NCI-H1105 (cell line): ENCODE measurements at regions not wholly inside any gene's neighbourhood (a gene's known extent, or its start where the extent isn't known, plus 50 kb on each side); places are given as distances from the start of the nearest gene placed in this dataset.

Experiments
- DNase-seq: peaks from one replicate; lab custom pipeline; 2025; lab: John Stamatoyannopoulos, UW

DNA sequence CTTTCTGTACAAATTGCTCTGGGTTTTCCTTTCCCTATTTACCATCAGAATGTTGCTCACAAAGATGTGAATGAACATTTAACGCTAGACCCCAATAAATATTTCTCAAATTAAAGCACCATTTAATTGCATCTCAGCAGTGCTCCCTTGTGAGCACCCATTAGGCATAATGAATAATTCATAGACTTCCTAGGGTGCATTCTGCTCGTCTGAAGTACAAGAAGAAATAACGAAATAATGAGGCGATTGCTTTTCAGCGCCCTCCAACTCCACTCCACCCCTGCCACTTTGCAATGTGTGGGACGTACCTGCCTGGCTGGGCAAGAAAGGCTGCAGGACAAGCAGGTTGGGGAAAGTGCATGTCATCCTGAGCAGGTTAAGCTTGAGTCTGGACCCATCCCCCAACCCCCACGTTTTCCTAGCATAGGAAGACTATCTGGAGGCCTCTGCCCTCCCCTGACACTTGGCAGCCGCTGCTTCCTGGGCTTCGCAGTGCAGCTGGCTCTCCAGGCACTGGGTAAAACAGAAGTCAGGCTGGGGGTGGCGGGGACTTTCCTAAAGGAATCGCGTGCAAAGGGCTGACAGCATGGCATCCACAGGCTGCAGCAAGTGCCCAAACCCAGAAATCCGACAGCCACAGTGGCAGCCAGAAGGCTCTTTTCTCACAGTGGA lies 253.7 kb downstream of the DUSP6 start:
- peak; percentile 90 for DNase-seq

DNA sequence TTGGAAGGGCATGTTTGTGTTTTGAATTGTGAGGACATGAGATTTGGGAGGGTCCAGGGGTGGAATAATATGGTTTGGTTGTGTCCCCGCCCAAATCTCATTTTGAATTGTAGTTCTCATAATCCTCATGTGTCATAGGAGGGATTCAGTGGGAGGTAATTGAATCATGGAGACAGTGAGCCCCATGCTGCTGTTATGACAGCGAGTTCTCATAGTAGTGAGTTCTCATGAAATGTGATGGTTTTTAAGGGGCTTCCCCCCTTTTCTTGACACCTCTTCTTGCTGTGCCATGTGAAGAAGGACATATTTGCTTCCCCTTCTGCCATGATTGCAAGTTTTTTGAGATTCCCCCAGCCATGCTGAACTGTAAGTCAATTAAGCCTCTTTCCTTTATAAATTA lies 260.0 kb downstream of the DUSP6 start:
- DNase-seq, result no peak

DNA sequence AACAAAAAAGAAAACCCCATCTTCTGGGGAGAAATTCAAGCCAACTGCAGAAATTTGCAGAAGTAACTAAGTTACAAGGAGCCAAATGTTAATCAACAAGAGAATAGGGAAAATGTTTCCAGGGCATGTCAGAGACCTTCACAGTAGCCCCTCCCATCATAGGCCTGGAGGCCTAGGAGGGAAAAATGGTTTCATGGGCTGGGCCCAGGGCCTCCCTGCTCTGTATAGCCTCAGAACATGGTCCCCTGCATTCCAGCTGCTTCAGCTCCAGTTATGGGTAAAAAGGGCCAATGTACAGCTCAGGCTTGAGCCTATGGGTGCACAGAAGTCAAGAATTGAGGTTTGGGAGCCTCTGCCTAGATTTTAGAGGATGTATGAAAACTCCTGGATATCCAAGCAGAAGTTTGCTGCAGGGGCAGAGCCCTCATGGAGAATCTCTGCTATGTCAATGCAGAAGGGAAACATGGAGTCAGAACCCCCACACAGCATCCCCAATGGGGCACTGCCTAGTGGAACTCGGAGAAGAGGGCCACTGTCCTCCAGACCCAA lies 260.9 kb downstream of the DUSP6 start:
- no peak for DNase-seq

DNA sequence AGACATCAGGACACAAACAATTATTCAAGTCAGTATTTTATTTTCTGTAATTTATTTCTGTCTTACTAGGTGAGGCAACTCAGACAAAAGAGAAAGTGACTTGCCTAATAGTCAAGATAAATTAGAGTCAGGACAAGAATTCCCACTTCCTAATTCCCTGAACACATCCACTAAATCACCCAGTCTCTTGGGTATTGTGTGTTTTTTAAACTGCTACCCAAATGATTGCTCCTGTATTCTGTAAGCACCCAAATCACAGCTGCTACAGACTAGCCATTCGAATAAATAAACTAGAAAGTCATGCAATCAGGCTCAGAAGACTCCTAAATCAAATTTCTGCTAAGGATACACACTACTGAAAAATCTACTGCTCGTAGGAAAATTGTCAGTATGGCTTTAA lies 263.0 kb downstream of the DUSP6 start:
- DNase-seq, result no peak

DNA sequence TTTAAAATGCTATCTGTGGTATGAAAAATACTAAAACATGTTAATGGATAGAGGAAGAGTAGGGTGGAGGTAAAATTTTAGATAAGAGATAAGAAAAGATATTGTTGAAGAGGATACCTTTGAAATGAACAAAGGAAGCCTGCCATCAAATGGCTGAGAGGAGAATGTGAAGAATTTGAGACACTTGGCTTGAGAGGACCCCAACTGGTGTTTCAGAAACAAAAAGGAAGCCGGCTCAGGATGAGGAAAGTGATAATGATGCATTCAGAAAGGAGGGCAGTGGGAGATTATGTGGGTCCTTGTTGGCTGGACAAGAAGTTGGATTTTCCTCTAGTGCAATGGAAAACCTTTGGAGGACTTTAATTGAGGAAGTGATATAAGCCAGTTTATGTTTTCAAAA lies 264.4 kb downstream of the DUSP6 start:
- DNase-seq, result no peak

DNA sequence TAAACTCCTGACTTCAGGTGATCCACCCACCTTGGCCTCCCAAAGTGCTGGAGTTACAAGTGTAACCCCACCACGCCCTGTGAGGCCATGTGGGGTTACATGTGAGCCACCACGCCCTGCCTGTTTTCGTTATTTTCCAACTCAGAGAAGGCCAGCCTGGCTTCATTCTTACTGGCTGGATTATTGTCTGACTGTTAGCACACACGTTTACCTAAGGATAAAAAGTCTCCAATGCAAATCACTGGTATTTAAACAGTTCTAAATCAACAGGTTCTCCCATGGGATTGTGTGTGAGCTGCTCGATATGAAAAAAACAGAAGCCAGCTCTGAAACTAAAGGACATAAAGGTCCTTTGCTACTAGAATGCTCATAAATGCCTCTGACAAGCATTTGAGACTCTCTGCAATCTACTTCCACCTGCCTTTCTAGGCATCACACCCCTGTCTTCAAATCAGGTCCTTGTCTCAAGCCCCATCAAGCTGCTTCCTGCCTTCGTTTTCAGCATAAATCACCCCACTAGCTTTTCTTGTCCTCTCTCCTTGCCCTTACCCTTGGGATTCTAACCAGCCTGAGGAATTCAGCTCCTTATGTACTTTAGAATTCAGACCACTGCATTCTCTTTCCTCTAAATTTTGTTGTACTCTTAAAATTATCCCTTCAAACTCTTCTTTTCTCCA lies 265.0 kb downstream of the DUSP6 start:
- no peak for DNase-seq

DNA sequence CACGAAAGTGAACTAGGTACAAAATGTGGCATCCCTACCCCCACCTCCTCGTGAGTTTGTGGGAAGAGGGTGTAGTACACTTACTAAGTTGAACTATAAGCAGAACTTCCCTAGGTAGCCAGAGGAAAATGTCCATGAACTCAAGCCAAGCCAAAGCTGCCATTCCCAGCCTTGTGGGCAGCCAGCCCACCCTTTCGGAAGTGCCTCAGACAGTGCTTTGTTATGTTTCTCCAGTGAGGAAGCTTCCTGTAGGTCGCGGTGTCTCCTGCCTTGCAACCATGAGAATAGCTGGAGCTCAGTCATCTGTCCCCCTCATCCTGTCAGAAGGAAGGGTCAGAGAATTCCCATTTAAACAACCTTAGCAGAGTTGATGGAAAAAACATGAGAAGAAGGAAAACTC lies 266.9 kb downstream of the DUSP6 start:
- DNase-seq, result no peak

DNA sequence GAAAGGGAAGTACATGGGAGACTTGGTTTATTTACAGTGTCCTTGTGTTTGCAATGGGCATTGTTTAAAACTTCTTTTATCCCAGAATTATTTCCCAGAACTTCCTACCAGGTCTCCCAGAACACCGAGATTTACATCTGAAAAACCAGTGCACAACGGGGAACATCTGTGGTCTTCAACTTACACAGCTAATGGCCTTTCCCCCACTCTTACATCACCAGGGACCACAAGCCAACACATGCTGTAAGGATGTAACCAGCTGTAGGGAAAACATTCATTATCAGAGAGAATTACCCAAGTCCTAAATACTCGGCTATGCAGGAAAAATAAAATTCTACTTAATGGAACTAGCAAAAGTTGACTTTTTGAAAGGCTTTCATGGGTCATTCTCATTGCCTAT lies 267.6 kb downstream of the DUSP6 start:
- DNase-seq, result no peak

DNA sequence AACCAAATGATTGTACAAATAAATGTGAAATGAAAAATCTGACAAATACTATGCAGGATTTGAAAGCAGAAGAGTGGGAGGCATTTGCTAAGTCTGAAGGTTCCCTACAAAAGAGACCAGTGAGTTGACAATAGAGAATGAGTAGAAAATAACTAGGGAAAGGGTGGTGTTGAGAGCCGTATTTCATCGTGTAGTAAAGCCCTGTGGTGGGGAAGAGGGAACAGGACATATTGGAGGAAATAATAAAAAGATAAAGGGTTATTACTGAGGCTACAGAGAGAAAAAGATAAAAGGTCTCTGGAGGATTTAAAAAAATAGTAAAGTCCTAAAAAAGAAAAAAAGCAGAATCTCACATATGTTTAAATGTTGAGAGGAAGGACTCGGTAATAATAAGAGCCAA lies 268.8 kb downstream of the DUSP6 start:
- no peak for DNase-seq

DNA sequence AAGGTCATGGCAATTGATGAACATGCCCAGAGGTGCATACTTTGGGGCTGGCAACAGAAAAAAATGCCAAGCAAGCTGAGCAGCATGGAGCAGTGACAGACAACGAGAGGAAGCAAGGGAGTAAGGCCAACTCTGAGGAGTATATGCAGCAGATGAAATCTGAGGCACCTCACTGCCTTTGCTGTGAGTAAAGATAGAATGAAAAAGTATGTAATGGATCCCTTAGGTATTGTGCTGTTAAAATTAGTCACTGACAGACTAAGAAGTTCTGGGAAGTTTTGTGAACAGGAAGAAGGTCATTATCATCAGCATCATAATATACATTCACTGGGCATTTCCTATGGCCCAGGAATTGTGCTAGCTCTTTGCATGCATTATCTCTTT lies 269.9 kb downstream of the DUSP6 start:
- no peak for DNase-seq

DNA sequence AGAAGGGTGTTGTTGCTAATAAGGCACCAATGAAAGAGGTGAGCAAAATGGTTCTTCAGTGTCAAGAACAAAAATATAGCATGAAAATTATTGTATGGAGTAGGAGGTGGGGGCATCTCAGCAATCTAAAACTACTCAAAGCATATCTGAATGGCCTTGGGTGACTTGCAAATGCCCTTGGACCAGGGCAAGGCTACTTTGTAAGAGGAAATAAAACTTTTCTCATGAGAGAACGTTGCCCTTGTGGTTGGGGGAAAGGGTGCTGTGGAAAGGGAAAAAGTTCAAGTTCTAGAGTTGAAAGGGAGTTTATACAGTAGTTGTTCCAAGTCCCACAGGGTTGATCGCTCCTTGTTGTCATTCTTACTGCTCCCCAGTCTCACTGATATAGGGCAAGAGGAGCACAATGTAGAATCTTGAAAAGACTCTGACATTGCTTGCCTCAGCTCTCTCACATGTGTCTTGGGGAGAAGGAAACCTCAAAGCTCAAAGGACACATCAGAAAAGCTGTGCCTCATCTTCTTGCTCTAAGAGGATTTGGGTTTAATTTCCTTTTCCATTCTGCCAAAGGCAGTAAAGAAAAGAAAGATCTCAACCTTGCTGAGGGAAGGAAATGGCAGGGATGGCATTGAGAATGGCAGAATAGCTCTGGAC lies 270.5 kb downstream of the DUSP6 start:
- no peak for DNase-seq

DNA sequence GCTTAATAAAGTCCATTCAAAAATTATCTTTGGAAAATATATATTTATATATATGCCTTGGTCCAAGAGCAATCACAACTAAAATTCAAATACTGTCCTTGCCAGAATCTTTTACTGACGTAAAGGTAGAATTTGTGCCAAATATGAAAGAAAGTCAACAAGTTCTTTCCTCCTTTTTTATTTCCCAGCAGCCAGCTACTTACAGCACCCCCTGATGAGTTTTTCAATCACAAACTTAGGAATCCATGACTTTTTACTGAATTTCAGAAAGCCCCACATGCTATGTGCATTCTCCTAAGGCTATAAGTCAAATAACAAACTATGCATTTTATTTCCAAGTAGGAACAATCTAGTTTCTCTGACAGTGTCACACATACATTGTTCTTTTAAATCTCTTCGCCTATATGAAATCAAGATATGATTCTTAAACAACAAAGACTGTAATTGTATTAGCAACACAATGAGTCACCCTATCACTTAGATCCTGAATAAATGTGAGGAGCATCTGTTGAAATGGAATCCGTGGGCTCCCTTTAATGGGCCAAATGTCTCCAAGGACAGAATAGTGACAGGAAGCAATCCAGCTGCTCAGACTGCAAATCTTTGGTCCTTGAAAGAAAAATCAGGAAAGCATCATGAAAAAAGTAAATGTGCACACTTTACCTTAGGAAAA lies 271.4 kb downstream of the DUSP6 start:
- no peak for DNase-seq

DNA sequence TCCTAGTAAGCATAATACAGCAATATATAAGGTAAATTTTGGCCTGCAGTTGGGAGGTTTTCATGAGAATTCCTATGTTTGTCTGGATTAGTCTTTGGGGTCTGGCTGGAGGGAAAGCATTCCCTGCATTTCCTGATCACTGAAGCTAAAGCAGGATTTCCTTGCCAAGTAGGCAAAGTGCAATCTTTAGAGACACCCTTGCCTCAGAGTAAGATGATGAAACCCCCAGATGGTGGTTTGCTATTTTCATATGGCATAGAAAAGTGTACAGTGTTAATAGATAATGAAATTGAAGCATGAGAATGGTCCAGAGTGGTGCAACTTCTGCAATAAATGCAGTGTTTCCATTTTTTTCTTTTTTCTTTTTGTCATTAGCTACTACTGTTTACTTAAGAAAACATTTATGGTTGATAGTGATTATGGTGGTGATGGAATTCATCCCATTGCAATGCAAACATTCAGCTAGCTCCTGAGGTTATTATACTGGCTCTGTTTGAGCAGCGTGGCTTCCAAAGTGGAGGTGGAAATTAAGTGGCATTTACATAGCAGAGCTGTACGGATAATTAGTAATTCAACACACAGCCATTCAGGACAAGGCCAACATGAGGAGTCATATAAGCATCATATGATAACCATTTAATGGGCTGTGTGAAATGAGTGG lies 276.3 kb downstream of the DUSP6 start:
- DNase-seq, result no peak

DNA sequence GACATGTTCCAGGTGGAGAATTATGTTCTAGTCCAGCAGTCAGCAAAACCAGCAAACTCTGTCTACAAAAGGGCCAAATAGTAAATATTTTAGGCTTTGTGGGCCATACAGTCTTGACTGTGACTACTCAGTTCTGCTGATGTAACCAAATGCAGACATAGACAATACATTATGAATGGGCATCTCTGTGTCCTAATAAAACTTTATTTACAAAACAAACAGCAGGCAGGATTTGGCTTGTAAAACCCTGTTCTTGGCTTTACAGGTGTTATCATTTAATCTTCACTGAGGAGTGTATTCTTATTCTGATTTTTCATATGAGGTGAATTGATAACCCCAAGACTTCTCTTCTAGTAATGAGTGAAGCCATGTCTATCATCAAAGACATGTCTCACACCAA lies 278.6 kb downstream of the DUSP6 start:
- DNase-seq, result no peak

DNA sequence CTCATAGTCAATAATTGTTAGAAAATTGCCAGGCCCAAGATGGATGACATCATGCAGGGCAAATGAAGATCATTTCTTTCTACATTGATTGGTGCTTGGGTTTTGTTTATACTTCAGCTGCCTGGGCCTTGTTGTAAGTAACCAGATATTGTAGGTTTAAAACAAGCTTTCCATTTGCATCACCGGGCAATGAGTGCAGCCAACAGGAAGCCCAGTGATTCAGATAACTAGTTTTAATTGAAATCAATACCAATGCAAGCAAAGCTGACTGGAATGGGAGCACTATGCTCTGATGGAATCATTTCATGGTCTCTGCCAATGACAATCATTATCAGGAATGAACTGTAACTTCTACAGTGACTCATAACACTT lies 279.3 kb downstream of the DUSP6 start:
- no peak for DNase-seq

DNA sequence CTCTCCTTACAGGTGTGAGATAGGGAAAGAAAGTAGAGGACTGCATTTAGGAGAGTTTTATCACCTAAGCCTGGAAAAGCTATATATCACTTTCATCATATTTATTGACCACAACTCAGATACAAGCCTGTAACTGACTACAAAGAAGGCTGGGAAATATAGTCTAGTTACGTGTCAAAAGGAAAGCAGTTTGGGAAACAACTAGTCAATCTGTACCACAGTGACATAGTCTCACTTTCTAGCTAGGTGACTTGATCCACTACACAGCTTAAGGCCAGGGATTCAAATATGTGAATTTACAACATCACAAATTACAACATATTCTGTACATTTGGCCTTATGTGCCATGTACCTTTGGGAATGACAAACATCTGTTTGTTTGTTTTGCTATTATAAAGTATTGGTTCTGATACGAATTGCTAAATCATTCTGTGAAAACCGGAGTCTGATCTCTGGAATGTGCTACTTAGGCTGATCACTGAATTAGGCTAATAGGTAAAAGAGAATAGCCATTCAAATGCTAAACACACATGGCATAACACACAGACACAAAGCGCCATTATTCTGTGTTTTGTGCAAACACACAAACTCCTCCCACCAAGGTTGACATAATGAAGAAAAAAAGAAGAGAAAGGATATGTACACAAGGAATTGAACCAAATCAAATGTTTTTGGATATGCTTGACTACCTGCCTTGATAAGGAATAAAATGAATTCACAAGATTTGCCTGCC lies 279.8 kb downstream of the DUSP6 start:
- DNase-seq, result no peak

DNA sequence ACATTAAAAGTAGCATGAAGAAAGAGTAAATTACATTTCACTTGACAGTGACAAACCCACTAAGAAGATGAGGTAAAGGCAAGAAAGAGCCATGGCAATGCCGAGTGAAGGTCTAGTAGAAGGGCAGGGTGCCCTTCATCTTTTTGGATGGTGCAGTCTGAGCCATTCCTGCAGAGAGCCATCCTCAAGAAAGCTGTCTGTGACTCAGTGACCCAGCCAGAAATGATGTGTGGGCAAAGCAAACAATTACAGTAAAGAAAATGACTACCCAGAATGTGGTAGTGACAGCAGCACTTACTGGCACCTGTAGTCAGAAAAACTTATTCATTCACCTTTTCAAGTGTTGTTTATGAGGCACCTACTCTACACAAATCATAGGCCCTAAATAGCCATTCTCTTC lies 281.7 kb downstream of the DUSP6 start:
- no peak for DNase-seq

DNA sequence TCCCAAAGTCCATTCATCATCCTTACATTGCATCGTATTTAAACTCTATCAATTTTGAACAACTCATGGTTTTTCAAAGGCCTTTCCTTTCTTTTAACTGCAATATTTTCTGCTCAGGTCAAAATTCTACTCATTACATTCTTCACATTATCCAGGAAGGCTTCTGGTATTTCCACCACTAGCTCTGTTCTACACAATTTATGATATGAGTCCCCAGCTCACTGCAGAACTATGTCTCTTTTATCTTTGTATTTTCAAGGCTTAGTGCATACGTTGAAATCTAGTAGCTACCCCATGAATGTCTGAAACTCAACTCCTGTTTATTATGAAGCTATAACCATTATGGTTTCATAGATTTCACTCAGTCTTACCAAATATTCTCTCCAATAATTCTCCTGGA lies 282.9 kb downstream of the DUSP6 start:
- DNase-seq, result no peak

DNA sequence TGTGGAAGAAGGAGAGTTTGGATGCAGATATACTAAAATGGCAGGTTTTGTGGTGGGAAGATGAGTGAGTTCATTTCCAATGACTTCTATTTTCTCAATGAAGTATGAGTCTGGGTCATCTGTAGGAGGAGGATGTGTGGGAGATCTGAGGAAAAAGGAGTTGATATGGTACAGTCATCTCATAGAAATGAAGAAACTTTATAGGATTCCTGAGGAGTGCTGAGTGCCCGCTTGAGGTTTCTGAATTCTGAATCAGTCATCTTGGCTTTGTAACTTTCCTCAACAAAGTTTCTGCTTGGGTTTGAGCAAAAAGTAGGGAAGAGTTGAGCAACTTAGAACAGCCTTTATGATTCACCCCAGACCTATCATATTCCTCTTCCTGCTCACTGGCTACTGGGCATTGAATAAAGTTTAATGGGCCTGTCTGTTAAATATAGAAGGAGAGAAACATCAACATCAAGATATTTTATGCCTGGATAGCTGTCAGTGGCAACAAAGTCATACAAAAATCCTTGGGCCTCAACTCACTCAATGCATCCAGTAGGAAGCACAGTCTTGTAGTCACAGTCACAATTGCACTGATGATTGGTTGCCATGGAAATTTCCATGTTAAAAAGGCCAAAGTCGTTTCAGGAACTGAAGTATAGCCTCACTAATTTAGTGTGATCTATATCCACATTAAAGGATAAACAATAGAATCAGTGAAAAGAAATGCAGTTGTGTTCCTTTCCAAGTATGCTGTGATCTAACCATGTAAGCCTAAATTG lies 284.7 kb downstream of the DUSP6 start:
- DNase-seq, result no peak

DNA sequence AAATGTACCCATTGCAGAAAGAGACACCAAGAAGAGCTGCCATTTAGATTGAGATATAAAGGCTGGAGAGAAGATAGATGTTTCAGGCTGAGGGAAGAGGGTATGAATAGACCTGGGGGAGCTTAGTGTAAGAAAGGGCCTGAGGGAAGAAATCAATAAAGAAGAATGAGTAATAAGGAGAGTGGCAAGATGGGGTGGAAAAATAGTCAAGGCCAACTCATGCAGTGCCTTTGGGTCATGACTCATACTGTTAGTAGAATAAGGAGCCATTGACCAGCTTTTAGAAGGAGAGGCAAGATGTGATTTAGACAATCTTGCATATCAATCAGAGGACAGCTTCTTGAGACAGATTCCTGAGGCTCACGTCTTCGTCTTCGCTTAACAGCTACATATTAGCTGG lies 287.5 kb downstream of the DUSP6 start:
- no peak for DNase-seq

DNA sequence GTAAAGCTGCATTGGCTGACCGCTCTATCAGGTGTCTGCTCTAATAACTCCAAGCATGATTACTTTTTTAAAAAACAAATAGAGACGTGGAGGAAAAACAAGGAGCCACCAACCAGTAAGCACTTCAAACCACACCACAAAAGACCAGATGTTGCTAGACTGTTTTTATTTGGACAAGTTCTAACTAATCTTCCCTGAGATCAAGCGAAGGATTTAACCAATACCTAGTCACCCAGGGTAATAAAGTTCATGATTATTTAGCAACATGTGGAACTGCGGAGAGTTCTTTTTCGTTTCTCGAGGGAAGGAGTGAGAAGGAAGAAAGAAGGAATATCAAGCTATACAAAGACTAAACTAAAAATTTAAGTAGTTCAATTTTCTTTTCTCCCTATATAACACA lies 288.1 kb downstream of the DUSP6 start:
- DNase-seq, result no peak
